ENCODE measurements at regions not wholly inside any gene's neighbourhood (a gene's known extent, or its start where the extent isn't known, plus 50 kb on each side); places are given as distances from the start of the nearest gene placed in this dataset.

DNA sequence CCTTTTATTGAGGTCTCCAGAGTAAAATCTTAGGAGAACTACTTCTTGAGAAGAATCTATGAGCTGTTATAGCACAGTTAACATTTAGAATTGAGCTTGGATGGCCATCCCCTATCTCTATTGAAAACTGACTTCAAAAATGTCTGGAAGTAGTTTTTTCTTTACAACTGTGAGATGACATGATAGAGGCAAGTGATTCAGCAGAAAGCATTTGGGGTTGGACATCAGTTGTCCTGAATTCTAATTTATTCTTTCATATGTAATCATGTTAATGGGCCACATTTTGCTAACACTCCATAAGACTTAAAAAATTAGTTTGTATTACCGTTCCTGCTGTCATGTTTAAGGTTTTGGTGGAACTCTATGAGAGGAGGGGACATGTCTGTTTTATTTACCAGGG lies 237.0 kb upstream of the SLC14A2 start:
- no peak for DNase-seq (ENCODE audit: low spot score)

DNA sequence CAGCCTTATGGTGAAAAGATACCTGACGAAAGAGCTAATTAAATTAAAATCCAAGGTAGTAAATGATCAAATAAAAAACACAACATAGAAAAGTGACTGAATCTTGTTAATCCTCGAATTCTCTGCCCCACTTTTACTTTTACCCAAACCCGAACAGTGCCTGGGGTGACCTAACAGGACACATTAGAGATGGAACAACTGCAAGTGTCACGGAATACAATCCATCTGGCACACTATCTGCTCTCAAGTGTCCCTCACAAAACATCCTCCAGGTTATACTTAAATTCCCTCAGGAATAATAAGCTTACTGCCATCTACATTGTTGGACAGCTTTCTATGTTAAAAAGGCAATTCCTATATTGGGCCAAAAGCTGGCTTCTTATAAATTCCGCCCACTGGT lies 236.3 kb upstream of the SLC14A2 start:
- DNase-seq (ENCODE audit: low spot score), result no peak

DNA sequence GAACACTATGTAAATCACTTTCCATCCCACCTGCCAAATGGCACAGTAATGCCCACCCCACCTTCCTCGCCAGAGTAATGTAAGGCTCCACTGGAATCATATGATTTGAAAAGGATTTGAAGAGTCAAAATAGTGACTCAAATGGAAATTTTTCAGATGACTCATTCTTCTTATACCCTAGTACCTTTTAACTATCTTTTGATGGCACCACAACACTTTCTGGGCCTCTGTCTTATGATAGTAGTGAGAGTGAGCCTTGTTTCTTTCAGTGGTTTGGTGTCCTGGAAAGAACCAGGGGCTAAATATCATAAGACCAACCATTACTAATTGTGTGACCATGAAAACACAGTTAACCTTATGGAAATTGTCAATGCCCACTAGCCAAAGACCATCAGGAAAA lies 235.4 kb upstream of the SLC14A2 start:
- DNase-seq (ENCODE audit: low spot score), result no peak

DNA sequence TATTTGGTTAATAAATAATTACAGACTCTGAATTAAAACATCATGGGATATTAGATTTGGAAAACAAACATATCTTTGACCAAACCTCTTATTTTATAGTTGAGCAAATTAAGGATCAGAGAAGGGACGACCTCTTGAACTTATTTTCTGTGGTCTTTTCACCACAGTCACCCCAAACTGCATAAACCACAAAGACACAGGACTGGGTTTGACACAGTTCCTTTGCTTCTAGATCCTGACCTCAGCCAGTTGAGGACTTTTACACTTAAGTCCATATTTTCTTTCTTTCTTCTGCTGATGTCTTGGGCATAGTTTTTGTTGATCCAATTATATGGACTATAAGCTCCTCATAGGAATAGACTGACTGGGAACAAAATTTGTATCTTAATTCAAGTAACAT lies 234.0 kb upstream of the SLC14A2 start:
- DNase-seq (ENCODE audit: low spot score), result no peak

DNA sequence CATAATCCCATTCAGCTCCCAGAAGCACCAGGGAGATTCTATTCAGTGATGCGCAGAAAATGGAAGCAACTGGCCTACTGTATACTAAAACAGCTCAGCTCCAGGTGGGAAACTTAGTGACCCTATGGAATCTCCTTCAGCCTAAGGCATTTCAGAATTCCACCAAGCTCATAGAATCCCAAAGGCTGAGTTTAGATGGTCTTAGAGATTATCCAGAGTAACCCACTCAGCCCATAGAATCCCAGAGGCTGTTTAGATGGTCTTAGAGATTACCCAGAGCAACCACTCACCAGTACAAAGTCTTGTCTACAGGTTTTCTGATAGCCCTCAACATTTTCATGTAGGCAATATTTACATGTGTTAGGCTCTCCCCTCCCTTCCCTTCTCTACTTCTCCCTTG lies 232.0 kb upstream of the SLC14A2 start:
- no peak for DNase-seq (ENCODE audit: low spot score)

DNA sequence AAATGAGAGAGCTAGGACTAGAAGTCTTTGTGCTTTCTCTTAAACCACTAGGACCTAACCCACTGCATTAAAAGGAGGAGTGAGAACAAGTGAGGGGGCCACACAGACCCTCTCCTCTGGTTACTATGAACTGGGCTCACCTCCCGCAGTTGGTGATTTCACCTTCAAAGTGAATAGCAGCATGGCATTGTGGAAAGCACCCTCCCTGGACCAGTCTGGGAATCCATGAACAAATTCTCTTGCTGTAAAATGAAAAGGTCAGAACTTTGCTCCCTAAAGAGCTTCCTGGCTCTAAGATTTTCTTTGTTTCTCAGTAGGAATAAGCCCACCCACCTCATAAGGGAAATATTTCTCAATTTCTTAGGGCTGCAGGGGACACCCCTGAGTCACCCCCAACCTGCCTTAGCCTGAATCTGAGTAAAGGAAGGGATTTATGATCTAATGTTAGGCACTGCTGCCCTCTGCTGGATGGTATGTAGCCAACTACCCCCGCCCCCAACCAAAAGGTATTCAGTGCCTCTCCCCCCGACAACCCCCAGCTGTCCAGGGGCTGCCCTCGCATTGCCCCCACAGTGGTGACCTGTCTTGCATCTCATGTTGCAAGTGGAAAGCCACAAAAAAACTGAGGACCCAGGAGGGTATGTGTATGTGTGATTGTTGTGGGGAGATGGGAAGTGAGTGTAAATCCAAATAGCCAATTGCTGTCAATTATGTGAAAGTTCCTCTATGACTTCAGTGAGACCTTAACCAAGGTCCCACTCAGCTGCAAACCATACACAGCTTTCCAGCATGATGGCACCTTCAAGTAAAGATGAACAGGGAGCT lies 230.9 kb upstream of the SLC14A2 start:
- peak; percentile 83 for DNase-seq (ENCODE audit: low spot score)

DNA sequence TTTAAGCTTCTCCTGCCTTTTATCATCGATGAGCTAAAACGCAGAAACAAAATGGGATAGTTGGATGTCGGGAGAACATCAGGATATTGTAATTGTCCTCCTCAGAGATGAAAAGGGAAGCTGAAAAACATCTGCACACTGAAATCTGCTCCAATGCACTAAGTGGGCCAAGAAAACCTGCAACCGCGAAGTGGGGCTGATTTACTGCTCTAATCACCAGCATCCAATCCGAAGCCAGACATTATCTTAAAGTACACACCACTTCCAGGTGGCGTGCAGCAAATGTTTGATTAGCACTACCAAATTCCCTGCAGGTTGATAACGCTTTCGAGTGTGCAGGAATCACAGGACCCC lies 230.3 kb upstream of the SLC14A2 start:
- DNase-seq (ENCODE audit: low spot score), result no peak

DNA sequence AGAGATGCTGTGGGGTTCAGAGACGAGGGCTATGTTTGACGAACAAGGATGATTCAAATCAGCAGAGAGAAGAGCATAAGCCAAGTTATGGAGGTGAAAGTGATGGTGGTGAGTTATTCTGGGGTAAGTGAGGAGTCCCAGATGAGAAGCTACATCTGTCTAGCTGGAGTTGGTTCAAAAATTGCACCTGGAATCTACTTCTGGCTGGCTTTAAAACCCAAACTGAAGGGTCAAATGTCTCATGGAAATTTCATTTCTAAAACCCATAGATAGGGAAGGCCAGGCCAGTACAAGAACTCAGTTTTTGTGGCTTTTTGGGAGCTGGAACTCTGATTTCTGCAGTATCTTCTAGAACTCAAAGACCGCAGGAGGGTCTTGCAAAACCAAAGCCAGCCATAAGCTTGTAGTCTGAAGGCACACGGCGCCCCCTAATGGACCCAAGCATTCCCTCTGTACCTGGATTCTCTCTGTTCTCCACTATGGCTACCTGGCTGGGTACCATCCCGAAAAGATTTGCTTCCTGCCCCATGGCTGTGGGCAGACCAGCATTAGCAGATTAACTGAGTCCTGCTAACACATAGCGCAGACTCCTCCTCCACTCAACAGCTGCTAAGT lies 229.1 kb upstream of the SLC14A2 start:
- peak; percentile 39 for DNase-seq (ENCODE audit: low spot score)

DNA sequence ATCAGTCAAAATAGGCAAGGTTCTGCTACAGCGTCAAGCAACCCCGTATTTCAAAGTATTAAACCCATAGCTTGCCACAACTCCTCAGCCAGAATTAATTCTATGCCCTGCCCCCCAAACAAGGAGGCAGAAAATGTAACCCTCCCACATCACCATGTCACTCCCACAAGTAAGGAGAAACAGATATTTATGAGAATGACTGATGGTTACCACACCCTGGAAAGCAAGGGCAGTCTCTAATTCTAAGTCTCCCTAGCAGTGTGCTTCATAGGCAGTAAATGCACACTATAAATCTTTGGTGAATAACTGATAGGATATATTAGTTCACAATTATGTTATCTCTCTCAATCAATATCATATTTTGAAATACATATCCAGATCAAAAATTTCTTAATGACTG lies 228.0 kb upstream of the SLC14A2 start:
- DNase-seq (ENCODE audit: low spot score), result no peak

DNA sequence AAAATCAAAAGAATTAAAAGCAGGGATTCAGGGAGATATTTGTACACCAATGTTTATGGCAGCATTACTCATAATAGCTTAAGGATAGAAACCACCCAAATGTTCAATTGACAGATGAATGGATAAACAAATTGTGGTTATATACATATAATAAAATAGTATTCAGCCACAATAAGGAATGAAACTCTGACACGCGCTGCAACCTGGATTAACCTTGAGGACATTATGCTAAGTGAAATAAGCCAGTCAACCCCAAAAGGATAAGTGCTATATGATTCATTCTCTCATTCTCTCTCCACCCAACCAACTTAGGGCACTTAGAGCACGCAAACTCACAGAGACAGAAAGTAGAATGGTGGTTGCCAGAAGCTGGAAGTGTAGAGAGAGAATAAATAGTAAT lies 216.8 kb upstream of the SLC14A2 start:
- DNase-seq (ENCODE audit: low spot score), result no peak

DNA sequence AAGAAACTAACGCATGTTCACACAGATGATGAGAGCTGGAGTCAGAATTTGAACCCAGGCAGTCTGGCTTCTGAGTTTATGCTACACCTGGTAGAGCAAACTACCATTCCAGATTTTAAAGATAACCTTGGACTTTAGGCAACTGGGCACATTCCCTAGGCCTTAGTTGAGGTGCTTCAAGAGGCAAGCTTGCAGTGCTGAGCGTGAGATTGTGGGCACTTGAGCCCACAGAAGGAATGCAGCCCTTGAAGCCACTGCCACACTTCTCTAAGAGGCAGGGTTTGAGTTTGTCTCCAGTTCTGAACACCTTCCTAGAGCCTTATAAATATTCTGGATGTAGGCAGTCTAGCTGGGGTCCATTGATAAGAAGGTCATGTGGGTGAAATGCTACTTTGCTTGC lies 216.1 kb upstream of the SLC14A2 start:
- DNase-seq (ENCODE audit: low spot score), result no peak

DNA sequence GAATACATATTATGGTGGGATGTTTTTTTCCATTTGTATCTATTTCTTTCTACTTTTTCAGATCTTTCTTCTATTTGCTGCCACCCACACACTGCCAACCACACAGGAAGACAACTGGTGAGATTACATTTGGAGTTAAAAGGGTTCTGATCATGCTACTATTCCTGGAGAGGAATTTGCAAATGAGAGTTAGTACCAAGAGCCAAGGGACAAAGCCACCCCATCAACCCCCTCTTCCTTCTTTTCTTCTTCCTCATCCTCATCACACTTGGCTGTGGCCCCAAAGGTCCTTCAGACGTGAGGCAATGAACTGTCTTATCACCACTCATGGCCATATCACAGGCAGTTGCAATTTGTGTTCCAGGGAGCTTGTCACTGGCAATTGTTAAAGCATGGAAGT lies 215.6 kb upstream of the SLC14A2 start:
- no peak for DNase-seq (ENCODE audit: low spot score)

DNA sequence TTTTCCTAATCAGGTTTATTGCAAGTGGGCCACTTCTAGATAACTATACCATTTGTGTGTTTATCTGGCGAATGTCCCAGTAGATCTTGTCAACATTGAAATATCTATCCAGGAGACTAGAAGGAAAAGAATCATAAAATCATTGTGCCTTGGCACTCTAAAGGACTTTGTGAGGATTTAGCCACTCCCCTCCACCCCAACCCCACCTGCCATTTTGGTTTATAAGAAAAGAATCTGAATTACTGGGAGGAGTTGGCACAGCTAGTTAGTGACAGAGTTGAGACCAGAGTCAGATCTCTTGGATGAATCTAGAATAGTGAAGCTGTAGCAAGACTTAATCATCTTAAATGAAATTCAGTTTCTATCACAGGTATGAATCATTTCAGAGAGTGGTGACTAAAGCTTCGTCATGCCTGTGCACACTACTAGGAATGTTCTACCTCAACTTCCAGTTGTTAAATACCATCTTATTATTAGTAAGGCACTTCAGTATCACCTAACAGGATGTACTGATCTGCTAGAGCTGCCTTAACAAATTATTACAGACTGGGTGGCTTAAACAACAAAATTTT lies 212.7 kb upstream of the SLC14A2 start:
- DNase-seq (ENCODE audit: low spot score), result no peak

DNA sequence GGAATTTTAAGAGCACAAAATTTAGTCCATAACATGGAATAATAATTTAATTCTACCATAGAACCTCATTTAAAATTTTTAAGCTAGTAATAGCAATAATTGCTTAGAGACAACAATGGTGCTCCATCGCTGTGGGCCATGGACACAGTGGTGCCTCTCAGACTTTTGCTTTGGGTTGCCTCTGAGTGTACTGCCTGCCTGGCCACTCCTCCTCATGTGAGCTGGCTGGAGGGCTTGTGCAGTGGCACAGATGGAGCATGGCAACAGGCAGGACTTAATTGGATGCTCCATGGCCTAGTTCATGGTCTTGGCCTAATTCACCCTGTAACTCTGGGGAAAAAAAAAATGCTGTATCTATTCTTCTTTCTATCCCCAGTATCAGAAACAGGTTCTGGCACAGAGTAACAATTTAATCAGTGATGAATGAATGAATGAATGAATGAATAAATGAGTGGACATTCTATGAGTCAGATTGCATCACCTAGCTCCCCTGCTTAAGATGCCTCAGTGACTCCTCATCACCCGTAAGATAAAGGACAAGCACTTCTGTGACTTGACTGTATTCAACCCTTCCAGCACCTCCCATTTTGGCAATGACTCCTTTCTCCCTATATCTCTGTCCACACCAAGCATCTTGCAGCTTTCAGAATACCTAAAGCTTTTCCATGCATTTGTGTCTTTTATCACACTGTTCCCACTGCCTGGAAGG lies 211.8 kb upstream of the SLC14A2 start:
- DNase-seq (ENCODE audit: low spot score), result no peak

DNA sequence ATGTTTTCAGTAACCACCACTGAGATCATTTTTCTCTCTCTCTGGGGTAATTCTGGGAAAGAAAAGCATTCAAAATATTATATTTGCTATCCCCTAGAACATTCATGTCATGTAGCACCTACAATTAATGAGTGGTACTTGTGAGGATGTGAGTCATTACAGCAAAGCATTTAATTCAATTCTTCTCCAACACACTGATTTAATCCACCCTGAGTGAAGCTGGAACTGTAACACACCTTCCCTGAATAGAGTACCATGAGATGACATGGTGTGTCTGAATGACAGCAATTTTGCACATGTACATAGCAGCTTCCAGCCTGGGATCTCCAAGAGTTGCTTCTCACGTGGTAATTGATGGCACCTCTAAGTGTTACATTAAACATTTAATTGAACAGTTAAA lies 207.1 kb upstream of the SLC14A2 start:
- no peak for DNase-seq (ENCODE audit: low spot score)

DNA sequence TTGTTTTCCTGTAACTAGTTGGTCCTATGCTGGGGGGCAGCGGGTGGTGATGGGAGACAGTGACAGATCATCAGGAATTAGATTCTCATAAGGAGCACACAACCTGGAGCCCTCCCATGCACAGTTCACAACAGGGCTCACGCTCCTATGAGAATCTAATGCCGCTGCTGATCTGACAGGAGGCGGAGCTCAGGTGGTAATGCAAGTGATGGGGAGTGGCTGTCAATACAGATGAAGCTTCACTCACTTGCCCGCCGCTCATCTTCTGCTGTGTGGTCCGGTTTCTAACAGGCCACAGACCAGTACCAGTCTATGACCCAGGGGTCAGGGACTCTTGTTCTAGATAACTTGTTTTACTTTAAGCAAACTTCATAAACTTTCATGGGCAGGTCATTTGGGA lies 205.3 kb upstream of the SLC14A2 start:
- no peak for DNase-seq (ENCODE audit: low spot score)

DNA sequence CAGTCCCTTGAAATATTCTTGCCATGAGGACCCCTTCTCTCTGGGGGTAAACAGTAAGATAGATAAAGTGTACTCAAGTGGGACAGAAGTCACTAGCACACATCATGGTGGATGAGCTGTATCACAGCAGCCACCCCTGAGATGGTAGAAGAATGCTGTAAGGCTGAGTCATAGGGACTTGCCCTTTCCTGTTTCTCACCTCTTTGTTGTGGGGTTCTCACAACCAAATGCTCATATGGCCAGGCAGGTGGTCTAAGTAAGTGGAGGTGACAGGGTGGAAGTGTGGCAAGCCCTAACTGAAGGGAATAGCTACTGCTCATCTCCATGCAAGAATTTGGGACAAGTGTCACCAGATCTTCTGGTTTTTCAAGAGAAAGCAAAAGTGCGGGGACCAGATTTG lies 202.7 kb upstream of the SLC14A2 start:
- no peak for DNase-seq (ENCODE audit: low spot score)

DNA sequence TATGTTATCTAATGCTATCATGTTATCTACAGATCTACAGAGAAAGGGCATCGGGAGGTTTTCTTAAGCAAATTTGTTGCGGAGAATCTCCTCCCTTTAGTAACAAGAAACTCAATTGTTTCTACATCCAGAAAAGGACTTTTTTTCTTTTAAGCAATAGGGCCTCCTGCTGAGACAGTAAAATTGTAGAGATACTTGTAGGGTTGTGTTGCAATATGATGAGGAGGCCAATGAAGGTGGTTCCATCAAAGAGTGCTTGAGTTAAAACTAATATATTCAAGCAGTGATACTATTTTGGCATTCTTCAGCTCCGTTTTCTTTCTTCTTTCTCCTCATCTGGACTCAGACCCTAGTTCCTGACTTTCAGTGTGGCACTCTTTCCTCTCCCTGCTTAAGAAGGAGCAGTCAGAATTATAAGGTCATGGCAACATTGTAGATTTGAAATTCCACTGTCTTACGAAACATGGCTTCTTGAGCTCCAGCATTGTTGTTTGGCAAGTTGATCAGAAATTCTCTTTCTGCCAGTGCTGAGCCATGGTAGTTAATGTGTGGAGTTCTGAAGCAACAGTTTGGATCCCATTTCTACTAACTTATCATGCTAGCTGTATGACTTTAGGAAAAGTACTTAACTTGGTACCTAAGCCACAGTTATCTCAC lies 202.0 kb upstream of the SLC14A2 start:
- no peak for DNase-seq (ENCODE audit: low spot score)

DNA sequence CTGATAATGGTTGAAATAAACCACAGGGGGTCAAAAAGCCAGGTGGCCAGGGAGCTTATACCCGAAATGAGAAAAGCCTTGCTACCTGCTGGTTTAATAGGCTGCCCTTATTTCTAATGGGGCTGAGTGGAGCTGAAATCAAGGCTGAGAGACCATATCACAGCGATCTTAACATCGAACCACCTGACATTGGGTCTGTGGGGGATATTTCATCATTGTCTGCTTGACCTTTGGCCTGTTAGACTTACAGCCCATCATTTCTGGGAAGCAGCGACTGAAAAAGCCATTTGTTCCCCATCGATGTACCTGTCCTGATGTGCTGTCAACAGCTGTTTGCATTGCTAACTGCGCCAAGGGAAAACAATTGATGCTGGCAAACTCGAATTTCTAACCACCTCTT lies 199.7 kb upstream of the SLC14A2 start:
- DNase-seq (ENCODE audit: low spot score), result no peak

DNA sequence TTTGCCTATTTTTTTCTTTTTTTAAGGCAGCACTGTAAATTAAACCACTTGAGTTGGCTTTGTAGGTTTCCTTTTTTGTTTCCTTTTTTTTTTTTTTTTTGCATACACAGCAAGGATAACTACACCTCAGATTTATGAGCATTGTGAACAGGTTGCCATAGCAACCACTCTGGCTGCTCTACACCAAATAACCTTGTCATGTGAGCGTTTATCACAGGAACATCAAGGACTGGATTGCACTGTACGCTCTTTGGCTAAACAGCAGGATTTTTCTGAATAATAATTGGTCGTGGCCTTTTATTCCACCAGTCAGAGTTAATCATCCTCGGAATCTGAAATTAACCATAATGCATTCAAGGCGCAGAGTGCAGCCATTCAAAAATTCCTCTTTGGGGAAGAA lies 199.1 kb upstream of the SLC14A2 start:
- DNase-seq (ENCODE audit: low spot score), result peak; percentile 59

DNA sequence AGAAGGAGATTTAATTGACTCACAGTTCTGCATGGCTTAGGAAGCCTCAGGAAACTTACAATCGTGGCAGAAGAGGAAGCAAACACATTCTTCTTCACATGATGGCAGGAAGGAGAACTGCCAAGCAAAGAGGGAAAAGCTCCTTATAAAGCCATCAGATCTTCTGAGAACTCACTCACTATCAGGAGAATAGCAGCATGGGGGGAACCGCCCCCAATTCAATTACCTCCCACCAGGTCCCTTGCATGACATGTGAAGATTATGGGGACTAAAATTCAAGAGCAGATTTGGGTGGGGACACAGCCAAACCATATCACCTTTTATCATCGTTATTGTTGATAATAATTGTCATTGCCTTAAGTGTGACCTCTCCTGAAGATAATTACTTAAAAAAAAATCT lies 197.9 kb upstream of the SLC14A2 start:
- no peak for DNase-seq (ENCODE audit: low spot score)

DNA sequence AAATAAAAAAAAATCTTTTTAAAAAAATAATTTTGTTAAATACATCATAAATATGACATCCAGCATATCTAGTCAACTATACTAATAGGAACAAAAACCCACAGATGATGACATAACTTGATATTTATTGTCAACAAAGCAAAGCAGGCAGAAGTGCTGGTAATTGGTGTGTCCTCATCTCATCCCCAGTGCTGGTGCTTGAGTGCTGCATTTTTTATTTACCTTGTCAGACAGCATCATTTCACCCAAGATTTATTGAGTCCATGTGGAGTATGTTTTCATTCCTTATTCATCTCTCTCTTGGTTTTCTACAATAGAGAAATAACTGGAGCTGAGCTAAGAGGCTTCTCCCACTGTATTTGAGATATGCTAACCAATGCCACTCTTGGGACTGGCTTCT lies 191.6 kb upstream of the SLC14A2 start:
- no peak for DNase-seq (ENCODE audit: low spot score)

DNA sequence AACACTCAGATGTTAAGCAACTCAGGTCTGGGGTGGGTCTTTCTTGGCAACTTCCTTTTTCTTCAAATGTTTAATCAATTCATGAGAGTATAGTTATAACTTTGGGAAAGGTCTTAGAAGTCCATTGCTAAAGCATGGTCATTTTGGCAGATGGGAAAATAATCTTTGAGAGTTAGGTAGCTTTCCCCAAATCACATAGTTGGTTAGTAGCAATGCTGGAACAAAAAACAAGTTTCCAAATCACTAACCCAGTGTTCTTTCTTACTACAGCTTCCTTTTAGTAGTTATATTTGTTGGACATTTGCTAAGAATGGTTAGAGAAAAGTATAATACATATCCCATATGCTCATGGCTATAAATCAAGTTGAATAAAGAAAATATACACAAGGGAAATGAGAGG lies 185.2 kb upstream of the SLC14A2 start:
- DNase-seq (ENCODE audit: low spot score), result no peak

All from Ammon's horn (tissue), 1 donor.